Esophagus squamous epithelium (tissue), 4 donors: ENCODE measurements at regions not wholly inside any gene's neighbourhood (a gene's known extent, or its start where the extent isn't known, plus 50 kb on each side); places are given as distances from the start of the nearest gene placed in this dataset.

Source experiments
- POLR2A ChIP-seq, 4 donors: fragments of 450-650 bp; IDR thresholded peaks; one replicate each; pipeline ENCODE4 v1.6.1; 2017; ENCODE audit warnings: antibody characterized with exemption in 4 of 4, mild to moderate bottlenecking in 4 of 4, moderate library complexity in 3 of 4
- TF ChIP-seq, protein P1 (sequence below), 6 experiments: fragments of 450-650 bp in 4 of 6; fragments of 200-600 bp in 2 of 6; sonication (generic) in 2 of 6; IDR thresholded peaks; one replicate each; pipeline ENCODE4 v1.5.1; 2016 to 2019; ENCODE audit warnings: antibody characterized with exemption in 6 of 6, mild to moderate bottlenecking in 4 of 6, moderate library complexity in 4 of 6

GRCh38 chr5:18142831-18143230, 508.6 kb downstream of the TAF11L14 start:
- TF ChIP-seq, protein P1, sequence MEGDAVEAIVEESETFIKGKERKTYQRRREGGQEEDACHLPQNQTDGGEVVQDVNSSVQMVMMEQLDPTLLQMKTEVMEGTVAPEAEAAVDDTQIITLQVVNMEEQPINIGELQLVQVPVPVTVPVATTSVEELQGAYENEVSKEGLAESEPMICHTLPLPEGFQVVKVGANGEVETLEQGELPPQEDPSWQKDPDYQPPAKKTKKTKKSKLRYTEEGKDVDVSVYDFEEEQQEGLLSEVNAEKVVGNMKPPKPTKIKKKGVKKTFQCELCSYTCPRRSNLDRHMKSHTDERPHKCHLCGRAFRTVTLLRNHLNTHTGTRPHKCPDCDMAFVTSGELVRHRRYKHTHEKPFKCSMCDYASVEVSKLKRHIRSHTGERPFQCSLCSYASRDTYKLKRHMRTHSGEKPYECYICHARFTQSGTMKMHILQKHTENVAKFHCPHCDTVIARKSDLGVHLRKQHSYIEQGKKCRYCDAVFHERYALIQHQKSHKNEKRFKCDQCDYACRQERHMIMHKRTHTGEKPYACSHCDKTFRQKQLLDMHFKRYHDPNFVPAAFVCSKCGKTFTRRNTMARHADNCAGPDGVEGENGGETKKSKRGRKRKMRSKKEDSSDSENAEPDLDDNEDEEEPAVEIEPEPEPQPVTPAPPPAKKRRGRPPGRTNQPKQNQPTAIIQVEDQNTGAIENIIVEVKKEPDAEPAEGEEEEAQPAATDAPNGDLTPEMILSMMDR (IDR thresholded peaks at IDR 0.05), result no peak
- no peak for TF ChIP-seq POLR2A (IDR thresholded peaks at IDR 0.05)
